Liver (tissue), 7 donors: ENCODE measurements at regions not wholly inside any gene's neighbourhood (a gene's known extent, or its start where the extent isn't known, plus 50 kb on each side); places are given as distances from the start of the nearest gene placed in this dataset.

Experiments used
- DNase-seq: peaks from one replicate; pipeline ENCODE4 v3.0.0-alpha.2; 2017; ENCODE audit warnings: low spot score
- H3K27ac ChIP-seq, 2 donors: one replicate each; pipeline ENCODE4 v1.7.0; 2013; ENCODE audit warnings: inconsistent platforms in 2 of 2, low read length in 2 of 2, control low read depth in 1 of 2, low read depth in 1 of 2, mild to moderate bottlenecking in 1 of 2
- H3K27me3 ChIP-seq, 4 donors: one replicate each; pipeline versions ENCODE4 v1.6.1 to v1.7.0; 2013; ENCODE audit warnings: low read length in 3 of 4, inconsistent platforms in 1 of 4, mild to moderate bottlenecking in 1 of 4, moderate library complexity in 1 of 4; ENCODE audit not compliant: control insufficient read depth in 4 of 4, insufficient read depth in 4 of 4
- H3K36me3 ChIP-seq, 4 donors: one replicate each; pipeline versions ENCODE4 v1.6.1 to v1.7.0; 2013; ENCODE audit warnings: low read length in 3 of 4, mild to moderate bottlenecking in 3 of 4, low read depth in 1 of 4, moderate library complexity in 1 of 4; ENCODE audit not compliant: control insufficient read depth in 4 of 4, insufficient read depth in 3 of 4
- H3K4me1 ChIP-seq, 4 donors: one replicate each; pipeline versions ENCODE4 v1.6.1 to v1.7.0; 2013; ENCODE audit warnings: low read length in 3 of 4, mild to moderate bottlenecking in 3 of 4, moderate library complexity in 1 of 4; ENCODE audit not compliant: control insufficient read depth in 4 of 4, insufficient read depth in 4 of 4
- H3K4me3 ChIP-seq, 3 donors: one replicate each; pipeline versions ENCODE4 v1.6.1 to v1.7.0; 2013; ENCODE audit warnings: low read length in 3 of 3, control low read depth in 1 of 3, low read depth in 1 of 3, mild to moderate bottlenecking in 1 of 3
- H3K9ac ChIP-seq, 2 donors: one replicate each; pipeline ENCODE4 v1.7.0; 2013; ENCODE audit warnings: low read length in 2 of 2, mild to moderate bottlenecking in 2 of 2, moderate library complexity in 2 of 2, control low read depth in 1 of 2, low read depth in 1 of 2
- H3K9me3 ChIP-seq, 4 donors: one replicate each; pipeline versions ENCODE4 v1.6.1 to v1.7.0; 2013; ENCODE audit warnings: low read length in 3 of 4; ENCODE audit not compliant: control insufficient read depth in 4 of 4
- ATF3 ChIP-seq: IDR thresholded peaks from 2 replicates; pipeline ENCODE4 v1.6.1; 2016; ENCODE audit warnings: antibody characterized with exemption
- EGR1 ChIP-seq, 2 donors: IDR thresholded peaks; 2 replicates each; pipeline ENCODE4 v1.6.1; 2016 to 2018; ENCODE audit warnings: antibody characterized with exemption in 2 of 2, low read depth in 2 of 2
- FOXA1 ChIP-seq: IDR thresholded peaks from 2 replicates; pipeline ENCODE4 v1.6.1; 2016; ENCODE audit warnings: antibody characterized with exemption
- FOXA2 ChIP-seq: IDR thresholded peaks from 2 replicates; pipeline ENCODE4 v1.6.1; 2016; ENCODE audit warnings: antibody characterized with exemption
- GABPA ChIP-seq, 2 donors: IDR thresholded peaks in 1 of 2; conservative IDR thresholded peaks in 1 of 2; 2 replicates each; pipeline ENCODE4 v1.6.1; 2016; ENCODE audit warnings: antibody characterized with exemption in 2 of 2, mild to moderate bottlenecking in 1 of 2, moderate library complexity in 1 of 2
- HNF4G ChIP-seq: IDR thresholded peaks from 2 replicates; pipeline ENCODE4 v1.6.1; 2016; ENCODE audit warnings: antibody characterized with exemption
- JUND ChIP-seq, 2 donors: IDR thresholded peaks; 2 replicates each; pipeline ENCODE4 v1.6.1; 2016; ENCODE audit warnings: antibody characterized with exemption in 2 of 2
- NR2F2 ChIP-seq: IDR thresholded peaks from 2 replicates; pipeline ENCODE4 v1.6.1; 2016; ENCODE audit warnings: antibody characterized with exemption
- RXRA ChIP-seq, 2 donors: IDR thresholded peaks; 2 replicates each; pipeline ENCODE4 v1.6.1; 2017 to 2018; ENCODE audit warnings: antibody characterized with exemption in 2 of 2, mild to moderate bottlenecking in 1 of 2
- TAF1 ChIP-seq: conservative IDR thresholded peaks from 2 replicates; pipeline ENCODE4 v1.6.1; 2016; ENCODE audit warnings: antibody characterized with exemption, mild to moderate bottlenecking
- WGBS: extraction: QIAGEN DNeasy Blood & Tissue Kit; methylation state at CpG from one replicate; pipeline ENCODE4 v1.1.7; 2013; 5-methylcytosine and 5-hydroxymethylcytosine counted together
- TF ChIP-seq, protein P1 (sequence below): IDR thresholded peaks from 2 replicates; pipeline ENCODE4 v1.6.1; 2016; ENCODE audit warnings: antibody characterized with exemption
- TF ChIP-seq, protein P2 (sequence below): IDR thresholded peaks from 2 replicates; pipeline ENCODE4 v1.6.1; 2016; ENCODE audit warnings: antibody characterized with exemption
- TF ChIP-seq, protein P3 (sequence below): IDR thresholded peaks from 2 replicates; pipeline ENCODE4 v1.6.1; 2016; ENCODE audit warnings: antibody characterized with exemption, mild to moderate bottlenecking
- donor health status: healthy.
- donor health status: healthy.
- donor health status: healthy.
- donor health status: healthy.

DNA sequence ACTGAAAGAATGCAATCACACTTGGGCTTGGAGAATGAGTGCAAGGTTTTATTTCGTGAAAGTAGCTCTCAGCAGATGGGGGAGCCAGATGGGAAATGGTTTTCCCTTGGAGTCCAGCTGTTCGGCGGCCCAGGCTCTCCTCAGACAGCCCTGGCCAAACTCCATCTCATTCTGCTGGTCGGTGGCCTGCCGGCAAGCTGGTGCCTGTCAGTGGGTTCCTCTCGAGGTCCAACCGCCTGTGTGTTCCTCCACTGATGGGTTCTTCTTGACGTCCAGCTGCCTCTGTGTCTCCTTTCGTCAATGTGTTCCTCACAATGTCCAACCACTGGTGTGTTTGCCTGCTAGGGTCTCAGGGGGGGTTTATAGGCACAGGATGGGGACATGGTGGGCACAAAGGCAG, 80.3 kb downstream of the POU3F4 start:
- no peaks in the 10 kb centered on the region for H3K4me1 ChIP-seq
- no peaks in the 10 kb centered on the region for H3K36me3 ChIP-seq
- no peak overlapping the region for H3K4me3 ChIP-seq
- H3K27ac ChIP-seq = no peak overlapping the region
- DNase-seq = no peak
- 82% methylated on average over 9 of the region's 9 CpGs for WGBS
- H3K9ac ChIP-seq = no peak overlapping the region
- no peaks in the 10 kb centered on the region for H3K9me3 ChIP-seq
- no peak for TF ChIP-seq RXRA (IDR thresholded peaks at IDR 0.05)
- TF ChIP-seq NR2F2 = no peak
- H3K27me3 ChIP-seq = peaks cover 0 to 1% (median 0%) of the 10 kb centered on the region in 4 donors

DNA sequence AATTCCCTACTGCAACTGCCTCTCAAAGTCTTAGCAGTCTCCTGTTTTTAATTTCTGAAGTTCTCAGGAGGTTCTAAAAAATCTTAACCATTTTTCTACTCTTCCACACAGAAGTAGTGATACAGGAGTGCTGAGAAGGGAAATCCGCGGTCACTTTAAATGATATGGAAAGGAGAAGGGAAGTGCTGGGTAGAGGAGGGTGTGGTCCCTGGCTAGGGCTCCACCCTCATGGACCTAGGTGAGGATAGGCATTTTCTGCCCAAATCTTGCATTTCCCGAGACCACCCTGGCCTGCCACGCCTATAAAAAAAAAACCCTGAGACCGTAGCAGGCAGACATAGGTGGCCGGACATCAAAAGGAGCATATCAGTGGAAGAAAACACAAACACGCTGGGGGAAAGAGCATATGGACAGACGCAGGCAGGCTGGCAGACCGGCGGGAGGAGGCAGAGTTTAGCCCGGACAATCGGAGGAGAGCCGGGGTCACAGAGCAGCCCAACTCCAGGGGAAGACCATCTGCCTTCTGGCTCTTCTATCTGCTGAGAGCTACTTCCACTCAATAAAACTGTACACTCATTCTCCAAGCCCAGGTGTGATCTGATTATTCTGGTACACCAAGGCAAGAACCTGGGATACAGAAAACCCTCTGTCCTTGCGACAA, 85.7 kb downstream of the POU3F4 start:
- DNase-seq = no peak
- no peaks in the 10 kb centered on the region for H3K36me3 ChIP-seq

More for the DNA sequence above, 85.7 kb downstream of the POU3F4 start:
- Histone ChIP-seq H3K4me3 (no peak overlapping the region), H3K9ac (no peak overlapping the region), H3K27ac (no peak overlapping the region), H3K27me3 (no peaks in the 10 kb centered on the region), H3K4me1 (no peaks in the 10 kb centered on the region), H3K9me3 (no peaks in the 10 kb centered on the region)
- no peak for TF ChIP-seq HNF4G
- TF ChIP-seq JUND (IDR thresholded peaks at IDR 0.05) = no peak
- TF ChIP-seq FOXA2 = no peak
- TF ChIP-seq GABPA (IDR thresholded peaks at IDR 0.05 in 1 of 2, conservative IDR thresholded peaks at IDR 0.05 in 1 of 2) = no peak
- TF ChIP-seq EGR1 (IDR thresholded peaks at IDR 0.05; ENCODE audit: low read depth in 2 of 2) = no peak
- TF ChIP-seq, protein P1, sequence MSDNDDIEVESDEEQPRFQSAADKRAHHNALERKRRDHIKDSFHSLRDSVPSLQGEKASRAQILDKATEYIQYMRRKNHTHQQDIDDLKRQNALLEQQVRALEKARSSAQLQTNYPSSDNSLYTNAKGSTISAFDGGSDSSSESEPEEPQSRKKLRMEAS = no peak
- TF ChIP-seq FOXA1 = no peak
- TF ChIP-seq, protein P2, sequence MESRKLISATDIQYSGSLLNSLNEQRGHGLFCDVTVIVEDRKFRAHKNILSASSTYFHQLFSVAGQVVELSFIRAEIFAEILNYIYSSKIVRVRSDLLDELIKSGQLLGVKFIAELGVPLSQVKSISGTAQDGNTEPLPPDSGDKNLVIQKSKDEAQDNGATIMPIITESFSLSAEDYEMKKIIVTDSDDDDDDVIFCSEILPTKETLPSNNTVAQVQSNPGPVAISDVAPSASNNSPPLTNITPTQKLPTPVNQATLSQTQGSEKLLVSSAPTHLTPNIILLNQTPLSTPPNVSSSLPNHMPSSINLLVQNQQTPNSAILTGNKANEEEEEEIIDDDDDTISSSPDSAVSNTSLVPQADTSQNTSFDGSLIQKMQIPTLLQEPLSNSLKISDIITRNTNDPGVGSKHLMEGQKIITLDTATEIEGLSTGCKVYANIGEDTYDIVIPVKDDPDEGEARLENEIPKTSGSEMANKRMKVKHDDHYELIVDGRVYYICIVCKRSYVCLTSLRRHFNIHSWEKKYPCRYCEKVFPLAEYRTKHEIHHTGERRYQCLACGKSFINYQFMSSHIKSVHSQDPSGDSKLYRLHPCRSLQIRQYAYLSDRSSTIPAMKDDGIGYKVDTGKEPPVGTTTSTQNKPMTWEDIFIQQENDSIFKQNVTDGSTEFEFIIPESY = no peak
- TF ChIP-seq, protein P3, sequence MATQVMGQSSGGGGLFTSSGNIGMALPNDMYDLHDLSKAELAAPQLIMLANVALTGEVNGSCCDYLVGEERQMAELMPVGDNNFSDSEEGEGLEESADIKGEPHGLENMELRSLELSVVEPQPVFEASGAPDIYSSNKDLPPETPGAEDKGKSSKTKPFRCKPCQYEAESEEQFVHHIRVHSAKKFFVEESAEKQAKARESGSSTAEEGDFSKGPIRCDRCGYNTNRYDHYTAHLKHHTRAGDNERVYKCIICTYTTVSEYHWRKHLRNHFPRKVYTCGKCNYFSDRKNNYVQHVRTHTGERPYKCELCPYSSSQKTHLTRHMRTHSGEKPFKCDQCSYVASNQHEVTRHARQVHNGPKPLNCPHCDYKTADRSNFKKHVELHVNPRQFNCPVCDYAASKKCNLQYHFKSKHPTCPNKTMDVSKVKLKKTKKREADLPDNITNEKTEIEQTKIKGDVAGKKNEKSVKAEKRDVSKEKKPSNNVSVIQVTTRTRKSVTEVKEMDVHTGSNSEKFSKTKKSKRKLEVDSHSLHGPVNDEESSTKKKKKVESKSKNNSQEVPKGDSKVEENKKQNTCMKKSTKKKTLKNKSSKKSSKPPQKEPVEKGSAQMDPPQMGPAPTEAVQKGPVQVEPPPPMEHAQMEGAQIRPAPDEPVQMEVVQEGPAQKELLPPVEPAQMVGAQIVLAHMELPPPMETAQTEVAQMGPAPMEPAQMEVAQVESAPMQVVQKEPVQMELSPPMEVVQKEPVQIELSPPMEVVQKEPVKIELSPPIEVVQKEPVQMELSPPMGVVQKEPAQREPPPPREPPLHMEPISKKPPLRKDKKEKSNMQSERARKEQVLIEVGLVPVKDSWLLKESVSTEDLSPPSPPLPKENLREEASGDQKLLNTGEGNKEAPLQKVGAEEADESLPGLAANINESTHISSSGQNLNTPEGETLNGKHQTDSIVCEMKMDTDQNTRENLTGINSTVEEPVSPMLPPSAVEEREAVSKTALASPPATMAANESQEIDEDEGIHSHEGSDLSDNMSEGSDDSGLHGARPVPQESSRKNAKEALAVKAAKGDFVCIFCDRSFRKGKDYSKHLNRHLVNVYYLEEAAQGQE = no peak
- no peak for TF ChIP-seq TAF1
- TF ChIP-seq ATF3 = no peak
- TF ChIP-seq NR2F2 = no peak
- 46% methylated on average over 14 of the region's 14 CpGs for WGBS
